ENCODE measurements at regions not wholly inside any gene's neighbourhood (a gene's known extent, or its start where the extent isn't known, plus 50 kb on each side); places are given as distances from the start of the nearest gene placed in this dataset.

- no peaks in the 10 kb centered on the region for H3K79me2 ChIP-seq (replicated peaks; ENCODE audit: insufficient read depth, low read length)
- H3K4me3 ChIP-seq (ENCODE audit: low read length), result no peak overlapping the region
- TF ChIP-seq EZH2 (IDR thresholded peaks at IDR 0.05; ENCODE audit: borderline replicate concordance, insufficient read depth, low read length, poor library complexity, severe bottlenecking) (no peak), TAF1 (IDR thresholded peaks at IDR 0.05; ENCODE audit: low read depth) (no peak), MXI1 (conservative IDR thresholded peaks at IDR 0.05; ENCODE audit: poor library complexity, severe bottlenecking) (no peak), SMC3 (conservative IDR thresholded peaks at IDR 0.05; ENCODE audit: poor library complexity) (no peak), POLR2AphosphoS5 (IDR thresholded peaks at IDR 0.05) (no peak), EP300 (conservative IDR thresholded peaks at IDR 0.05; ENCODE audit: poor library complexity, severe bottlenecking) (no peak), CTCF (IDR thresholded peaks at IDR 0.05; ENCODE audit: poor library complexity, severe bottlenecking) (no peak), RAD21 (conservative IDR thresholded peaks at IDR 0.05) (no peak), REST (IDR thresholded peaks at IDR 0.05; ENCODE audit: borderline replicate concordance) (no peak)
- no peaks in the 10 kb centered on the region for H3K27me3 ChIP-seq (ENCODE audit: insufficient read depth, low read depth, low read length)
- no peak overlapping the region for H3K4me2 ChIP-seq (ENCODE audit: low read length)
- H3K9ac ChIP-seq (ENCODE audit: low read length), result no peak overlapping the region
- H4K20me1 ChIP-seq (ENCODE audit: insufficient read depth), result no peaks in the 10 kb centered on the region
- no peaks in the 10 kb centered on the region for H3K9me2 ChIP-seq (ENCODE audit: insufficient read depth, low read length)
- H3K36me3 ChIP-seq (ENCODE audit: insufficient read depth, low read length), result no peaks in the 10 kb centered on the region
- H2AFZ ChIP-seq (ENCODE audit: low read depth, low read length), result no peak overlapping the region
- no peaks in the 10 kb centered on the region for H3K9me3 ChIP-seq (ENCODE audit: low read length)
- H3F3A ChIP-seq (ENCODE audit: insufficient read depth, low read length, poor library complexity, severe bottlenecking), result no peaks in the 10 kb centered on the region
- no peak overlapping the region for H3K27ac ChIP-seq (ENCODE audit: low read length)
Measured at GRCh38 chr2:234195516-234195915, 145.0 kb downstream of the SPP2 start.

GRCh38 chr2:234193977-234194563, 143.6 kb downstream of the SPP2 start:
- Histone ChIP-seq H3K4me2 (ENCODE audit: low read length) (no peak overlapping the region), H4K20me1 (ENCODE audit: insufficient read depth) (no peaks in the 10 kb centered on the region), H3K4me3 (ENCODE audit: low read length) (no peak overlapping the region), H3K9ac (ENCODE audit: low read length) (no peak overlapping the region), H2AFZ (ENCODE audit: low read depth, low read length) (no peak overlapping the region), H3K27ac (ENCODE audit: low read length) (no peak overlapping the region), H3F3A (ENCODE audit: insufficient read depth, low read length, poor library complexity, severe bottlenecking) (no peaks in the 10 kb centered on the region), H3K9me3 (ENCODE audit: low read length) (no peaks in the 10 kb centered on the region), H3K27me3 (ENCODE audit: insufficient read depth, low read depth, low read length) (no peaks in the 10 kb centered on the region), H3K36me3 (ENCODE audit: insufficient read depth, low read length) (no peaks in the 10 kb centered on the region), H3K9me2 (ENCODE audit: insufficient read depth, low read length) (no peaks in the 10 kb centered on the region), H3K79me2 (replicated peaks; ENCODE audit: insufficient read depth, low read length) (no peaks in the 10 kb centered on the region)
- TF ChIP-seq TAF1 (IDR thresholded peaks at IDR 0.05; ENCODE audit: low read depth) (no peak), RAD21 (conservative IDR thresholded peaks at IDR 0.05) (no peak), POLR2AphosphoS5 (IDR thresholded peaks at IDR 0.05) (no peak), EZH2 (IDR thresholded peaks at IDR 0.05; ENCODE audit: borderline replicate concordance, insufficient read depth, low read length, poor library complexity, severe bottlenecking) (no peak), EP300 (conservative IDR thresholded peaks at IDR 0.05; ENCODE audit: poor library complexity, severe bottlenecking) (no peak), SMC3 (conservative IDR thresholded peaks at IDR 0.05; ENCODE audit: poor library complexity) (no peak), MXI1 (conservative IDR thresholded peaks at IDR 0.05; ENCODE audit: poor library complexity, severe bottlenecking) (no peak), REST (IDR thresholded peaks at IDR 0.05; ENCODE audit: borderline replicate concordance) (no peak)
